HUES6 (cell line): ENCODE measurements at regions not wholly inside any gene's neighbourhood (a gene's known extent, or its start where the extent isn't known, plus 50 kb on each side); places are given as distances from the start of the nearest gene placed in this dataset.

Experiments used
- H3K27ac ChIP-seq: 2 replicates; pipeline ENCODE4 v1.7.0; 2013; ENCODE audit warnings: low read depth, mild to moderate bottlenecking, low read length, inconsistent platforms
- H3K27me3 ChIP-seq: 2 replicates; pipeline ENCODE4 v1.6.1; 2013; ENCODE audit warnings: low read length; ENCODE audit not compliant: control insufficient read depth, insufficient read depth
- H3K36me3 ChIP-seq: 2 replicates; pipeline ENCODE4 v1.6.1; 2013; ENCODE audit warnings: low read length; ENCODE audit not compliant: control insufficient read depth, insufficient read depth
- H3K4me1 ChIP-seq: 2 replicates; pipeline ENCODE4 v1.6.1; 2013; ENCODE audit warnings: low read length; ENCODE audit not compliant: control insufficient read depth, insufficient read depth
- H3K4me3 ChIP-seq: 2 replicates; pipeline ENCODE4 v1.5.1; 2013; ENCODE audit warnings: low read depth, low read length
- H3K9ac ChIP-seq: one replicate; pipeline ENCODE4 v1.6.1; 2013; ENCODE audit warnings: mild to moderate bottlenecking, low read length
- H3K9me3 ChIP-seq: 2 replicates; pipeline ENCODE4 v1.6.1; 2013; ENCODE audit warnings: low read depth, low read length; ENCODE audit not compliant: control insufficient read depth, insufficient read depth

- no peak overlapping the region for H3K27ac ChIP-seq
- H3K4me1 ChIP-seq, result no peaks in the 10 kb centered on the region
- H3K4me3 ChIP-seq, result no peak overlapping the region
- no peak overlapping the region for H3K9ac ChIP-seq
- no peaks in the 10 kb centered on the region for H3K9me3 ChIP-seq
- H3K27me3 ChIP-seq, result no peaks in the 10 kb centered on the region
- no peaks in the 10 kb centered on the region for H3K36me3 ChIP-seq
These were observed 333.6 kb downstream of the CSNK1G3 start for GRCh38 chr5:123845356-123846100.

DNA sequence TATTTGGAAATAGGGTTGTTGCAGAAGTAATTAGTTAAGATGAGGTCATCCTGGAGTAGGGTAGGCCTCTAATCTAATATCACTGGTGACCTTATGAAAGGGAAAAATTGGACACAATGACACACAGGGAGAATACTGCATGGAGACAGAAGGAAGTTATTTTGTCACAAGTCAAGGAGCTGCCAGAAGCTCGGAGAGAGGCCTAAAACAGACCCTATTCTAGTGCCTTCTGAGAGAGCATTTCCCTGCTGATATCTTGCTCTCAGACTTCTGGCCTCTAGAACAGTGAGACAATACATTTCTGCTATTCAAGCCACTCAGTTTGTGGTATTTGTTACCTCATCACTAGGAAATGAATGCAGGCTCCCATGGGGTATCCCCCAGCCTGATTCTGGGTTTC, 332.9 kb downstream of the CSNK1G3 start:
- no peaks in the 10 kb centered on the region for H3K27me3 ChIP-seq
- no peak overlapping the region for H3K9ac ChIP-seq
- no peaks in the 10 kb centered on the region for H3K9me3 ChIP-seq
- H3K4me1 ChIP-seq, result no peaks in the 10 kb centered on the region
- H3K36me3 ChIP-seq, result no peaks in the 10 kb centered on the region
- no peak overlapping the region for H3K4me3 ChIP-seq
- H3K27ac ChIP-seq, result no peak overlapping the region

- no peak overlapping the region for H3K9ac ChIP-seq
- no peaks in the 10 kb centered on the region; the same call in 1 of the 2 replicates for H3K4me1 ChIP-seq
- no peaks in the 10 kb centered on the region for H3K27me3 ChIP-seq
- no peaks in the 10 kb centered on the region for H3K36me3 ChIP-seq
- peaks cover 7% of the 10 kb centered on the region; the same call in 1 of the 2 replicates for H3K9me3 ChIP-seq
- H3K27ac ChIP-seq, result no peak overlapping the region
- no peak overlapping the region for H3K4me3 ChIP-seq
These were observed 323.4 kb downstream of the CSNK1G3 start for GRCh38 chr5:123835421-123835820.

- Histone ChIP-seq H3K27ac (no peak overlapping the region), H3K36me3 (no peaks in the 10 kb centered on the region), H3K9ac (no peak overlapping the region), H3K9me3 (peaks cover 5% of the 10 kb centered on the region; the same call in 1 of the 2 replicates), H3K27me3 (no peaks in the 10 kb centered on the region), H3K4me1 (no peaks in the 10 kb centered on the region), H3K4me3 (no peak overlapping the region)
These were observed 318.6 kb downstream of the CSNK1G3 start for GRCh38 chr5:123830575-123830974.

- H3K27me3 ChIP-seq, result no peaks in the 10 kb centered on the region
- H3K9ac ChIP-seq, result no peak overlapping the region
- no peak overlapping the region for H3K4me3 ChIP-seq
- no peaks in the 10 kb centered on the region for H3K4me1 ChIP-seq
- H3K27ac ChIP-seq, result no peak overlapping the region
- H3K36me3 ChIP-seq, result no peaks in the 10 kb centered on the region
- peaks cover 7% of the 10 kb centered on the region; the same call in 1 of the 2 replicates for H3K9me3 ChIP-seq
These were observed 315.8 kb downstream of the CSNK1G3 start for GRCh38 chr5:123827811-123828210.

DNA sequence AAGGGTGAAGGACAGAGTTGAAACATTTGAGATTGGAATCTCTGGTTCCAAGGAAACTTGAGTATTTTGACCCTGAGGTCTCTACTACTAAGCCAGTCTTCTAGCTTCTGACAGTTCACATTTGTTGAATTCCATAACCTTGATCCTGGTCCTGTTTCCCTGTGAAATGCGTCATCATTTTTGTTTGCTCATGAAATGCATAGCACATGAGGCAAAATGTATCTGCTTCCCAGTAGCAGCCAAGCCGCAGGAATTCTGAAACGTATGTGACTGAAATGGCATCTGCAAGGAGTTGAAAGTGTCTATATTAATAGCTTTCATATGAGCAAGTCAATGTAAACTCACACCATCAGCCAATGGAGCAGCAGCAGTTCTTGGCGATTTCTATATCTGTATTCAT, 307.9 kb downstream of the CSNK1G3 start:
- no peak overlapping the region for H3K27ac ChIP-seq
- no peaks in the 10 kb centered on the region for H3K27me3 ChIP-seq
- H3K4me1 ChIP-seq, result peaks cover 14% of the 10 kb centered on the region
- peaks cover 2% of the 10 kb centered on the region; the same call in 1 of the 2 replicates for H3K9me3 ChIP-seq
- H3K9ac ChIP-seq, result no peak overlapping the region
- H3K36me3 ChIP-seq, result no peaks in the 10 kb centered on the region
- no peak overlapping the region for H3K4me3 ChIP-seq

- Histone ChIP-seq H3K9me3 (peaks cover under 1% of the 10 kb centered on the region; the same call in 1 of the 2 replicates), H3K27ac (no peak overlapping the region)
These were observed 307.4 kb downstream of the CSNK1G3 start for GRCh38 chr5:123819386-123819785.

DNA sequence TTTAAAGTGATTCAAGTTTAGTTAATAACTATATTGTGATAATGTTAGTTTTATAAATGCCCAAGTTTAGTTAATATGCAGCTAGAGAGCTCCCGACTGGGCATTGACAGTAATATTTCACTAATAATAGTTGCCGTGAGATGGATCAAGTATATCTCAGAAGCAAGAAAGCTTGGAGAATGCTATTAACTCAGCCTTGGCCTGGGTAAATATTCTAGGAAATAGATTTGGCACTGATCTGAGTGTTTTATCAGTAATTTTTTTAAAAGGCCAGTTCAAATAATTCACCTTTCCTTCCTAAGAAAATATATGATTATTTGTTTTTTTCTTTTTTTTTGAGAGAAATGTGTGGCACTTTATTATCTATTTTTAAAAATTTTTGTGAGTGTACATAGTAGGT, 305.3 kb downstream of the CSNK1G3 start:
- Histone ChIP-seq H3K4me3 (no peak overlapping the region), H3K27ac (no peak overlapping the region), H3K27me3 (no peaks in the 10 kb centered on the region), H3K9ac (no peak overlapping the region), H3K36me3 (no peaks in the 10 kb centered on the region), H3K4me1 (peaks cover 32% of the 10 kb centered on the region), H3K9me3 (no peaks in the 10 kb centered on the region)

More at GRCh38 chr5:123819386-123819785, 307.4 kb downstream of the CSNK1G3 start:
- Histone ChIP-seq H3K36me3 (no peaks in the 10 kb centered on the region), H3K4me1 (peaks cover 19% of the 10 kb centered on the region), H3K4me3 (no peak overlapping the region), H3K27me3 (no peaks in the 10 kb centered on the region), H3K9ac (no peak overlapping the region)

- H3K36me3 ChIP-seq, result no peaks in the 10 kb centered on the region
- no peak overlapping the region for H3K4me3 ChIP-seq
- peak overlapping the region; percentile 18; the same call in 1 of the 2 replicates for H3K27ac ChIP-seq
- H3K9me3 ChIP-seq, result no peaks in the 10 kb centered on the region
- H3K9ac ChIP-seq, result no peak overlapping the region
- H3K4me1 ChIP-seq, result peaks cover 53% of the 10 kb centered on the region
- no peaks in the 10 kb centered on the region for H3K27me3 ChIP-seq
These were observed 303.0 kb downstream of the CSNK1G3 start for GRCh38 chr5:123814801-123815470.

DNA sequence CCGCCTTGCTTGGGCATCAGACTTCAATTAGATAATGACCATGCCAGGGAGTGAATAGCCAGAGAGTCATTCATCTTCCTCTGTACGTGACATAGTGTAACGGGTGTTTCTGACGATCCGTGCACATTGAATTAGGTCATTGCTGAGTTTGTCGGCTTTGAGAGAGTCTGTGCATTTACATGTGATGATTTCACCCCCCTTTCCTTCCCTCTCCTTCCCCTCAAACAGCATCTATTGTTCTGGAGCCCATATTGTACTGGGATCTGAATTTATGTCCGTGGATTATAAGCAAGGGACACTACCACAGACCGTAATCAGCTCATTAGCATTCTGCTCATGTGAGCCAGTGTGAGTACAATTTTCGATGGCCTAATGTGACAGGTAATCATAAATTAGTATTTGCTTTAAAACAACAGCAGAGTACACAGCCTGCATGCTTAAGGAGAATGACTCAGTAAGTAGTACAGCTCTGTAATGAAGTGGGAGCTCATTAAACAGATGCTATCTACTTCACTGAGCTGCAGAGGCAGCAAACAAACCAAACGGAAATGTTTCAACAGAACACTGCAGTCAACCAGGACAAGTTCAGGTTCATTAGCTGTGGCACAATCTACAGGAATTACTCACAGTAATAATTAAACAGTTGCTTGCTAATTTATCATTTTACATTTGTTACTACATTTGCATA, 302.1 kb downstream of the CSNK1G3 start:
- H3K27ac ChIP-seq, result no peak overlapping the region
- H3K4me1 ChIP-seq, result peaks cover 60% of the 10 kb centered on the region
- no peak overlapping the region for H3K4me3 ChIP-seq
- H3K9me3 ChIP-seq, result no peaks in the 10 kb centered on the region
- H3K27me3 ChIP-seq, result no peaks in the 10 kb centered on the region
- no peak overlapping the region for H3K9ac ChIP-seq
- H3K36me3 ChIP-seq, result no peaks in the 10 kb centered on the region

- Histone ChIP-seq H3K4me3 (no peak overlapping the region), H3K27ac (no peak overlapping the region)
These were observed 301.3 kb downstream of the CSNK1G3 start for GRCh38 chr5:123813264-123813663.

More at GRCh38 chr5:123813264-123813663, 301.3 kb downstream of the CSNK1G3 start:
- Histone ChIP-seq H3K9me3 (no peaks in the 10 kb centered on the region), H3K9ac (no peak overlapping the region), H3K36me3 (no peaks in the 10 kb centered on the region), H3K4me1 (peaks cover 68% of the 10 kb centered on the region), H3K27me3 (no peaks in the 10 kb centered on the region)
